GM21515 (cell line): ENCODE measurements at regions not wholly inside any gene's neighbourhood (a gene's known extent, or its start where the extent isn't known, plus 50 kb on each side); places are given as distances from the start of the nearest gene placed in this dataset.

ENCODE experiments used
- ATAC-seq: cut with Tn5 transposase; IDR thresholded peaks from one replicate; pipeline ENCODE4 v1.9.1; 2021; ENCODE audit not compliant: unreplicated experiment

DNA sequence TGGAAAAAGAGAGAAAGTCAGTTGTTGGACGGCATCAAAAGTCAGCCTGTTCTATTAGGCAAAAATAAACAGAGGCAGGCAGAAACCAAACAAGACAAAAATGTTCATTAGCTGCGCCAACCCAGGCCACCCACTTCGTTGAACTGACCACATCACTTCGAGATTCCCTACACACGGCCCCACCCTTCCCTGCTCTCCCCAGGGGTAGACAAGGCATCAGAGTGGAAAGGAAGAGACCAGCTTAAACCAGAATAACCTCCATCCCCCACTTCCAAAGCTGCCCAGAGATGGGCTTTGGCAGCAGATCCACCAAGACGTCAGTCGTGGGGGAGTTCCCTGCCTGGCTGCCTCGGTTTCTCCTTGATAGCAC, 204.6 kb upstream of the TSHZ3 start:
- ATAC-seq, result no peak

DNA sequence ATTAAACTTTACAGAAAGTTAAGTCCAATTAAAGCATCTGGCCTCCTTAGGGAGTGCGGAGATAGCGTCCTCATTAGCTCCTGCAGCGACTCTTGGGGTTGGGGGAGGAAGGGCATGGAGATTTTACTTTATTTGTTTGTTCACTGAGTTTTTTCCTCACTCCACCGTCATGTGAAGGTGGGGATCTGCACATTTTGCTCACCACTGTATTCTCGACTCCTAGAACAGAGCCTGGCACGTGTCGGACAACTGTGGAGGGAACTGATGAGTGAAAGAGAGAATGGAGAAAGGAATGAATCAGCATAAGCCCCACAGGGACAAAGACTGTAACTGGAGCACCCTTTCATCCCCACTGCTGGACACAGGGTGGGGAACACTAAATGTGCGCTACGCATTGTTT, 205.1 kb upstream of the TSHZ3 start:
- ATAC-seq, result no peak

DNA sequence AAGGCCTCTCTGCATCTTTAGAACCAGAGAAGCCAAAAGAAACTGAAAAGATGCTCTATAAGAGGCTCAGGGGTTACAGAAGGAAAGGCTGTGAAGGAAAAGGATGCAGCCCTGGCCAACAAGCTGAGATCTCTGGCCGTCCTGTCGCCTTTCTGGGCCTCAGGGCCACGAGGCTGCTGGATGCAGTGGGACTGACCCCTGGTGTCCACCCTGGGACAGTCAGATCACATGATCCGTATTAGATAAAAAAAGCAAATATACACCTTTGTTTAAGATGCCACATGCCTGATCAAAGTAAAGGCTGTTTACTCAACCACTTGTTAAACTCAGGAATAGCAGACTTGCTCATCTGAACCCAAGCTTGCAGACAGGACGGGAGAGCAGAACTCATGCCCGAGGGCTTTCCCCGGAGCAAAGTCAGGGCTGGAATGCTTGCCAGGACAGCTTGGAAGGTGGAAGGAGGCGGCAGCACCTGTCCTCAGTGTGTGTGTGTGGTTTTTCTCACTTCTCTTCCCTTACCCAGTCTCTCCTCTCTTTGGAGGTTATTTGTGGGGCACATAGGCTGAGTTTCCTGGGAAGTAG, 206.5 kb upstream of the TSHZ3 start:
- ATAC-seq, result no peak

DNA sequence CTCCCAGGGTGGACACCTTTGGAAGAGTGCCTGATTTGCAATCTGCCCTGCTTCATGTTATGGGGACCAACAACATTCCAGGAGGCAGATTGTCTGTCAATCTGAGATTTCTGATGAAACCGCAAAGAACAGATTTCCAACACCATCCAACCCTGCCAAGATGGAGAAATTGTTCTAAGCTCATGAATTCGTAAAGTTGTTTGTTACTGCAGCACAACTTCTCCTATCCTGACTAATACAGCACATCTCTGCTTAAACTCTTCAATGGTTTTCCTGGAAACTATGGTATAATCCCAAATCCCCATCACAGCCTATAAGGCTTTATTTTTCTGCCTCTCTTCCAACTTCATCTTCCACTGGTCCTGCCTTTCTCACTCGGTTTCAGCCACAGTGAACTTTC, 210.3 kb upstream of the TSHZ3 start:
- ATAC-seq, result no peak

DNA sequence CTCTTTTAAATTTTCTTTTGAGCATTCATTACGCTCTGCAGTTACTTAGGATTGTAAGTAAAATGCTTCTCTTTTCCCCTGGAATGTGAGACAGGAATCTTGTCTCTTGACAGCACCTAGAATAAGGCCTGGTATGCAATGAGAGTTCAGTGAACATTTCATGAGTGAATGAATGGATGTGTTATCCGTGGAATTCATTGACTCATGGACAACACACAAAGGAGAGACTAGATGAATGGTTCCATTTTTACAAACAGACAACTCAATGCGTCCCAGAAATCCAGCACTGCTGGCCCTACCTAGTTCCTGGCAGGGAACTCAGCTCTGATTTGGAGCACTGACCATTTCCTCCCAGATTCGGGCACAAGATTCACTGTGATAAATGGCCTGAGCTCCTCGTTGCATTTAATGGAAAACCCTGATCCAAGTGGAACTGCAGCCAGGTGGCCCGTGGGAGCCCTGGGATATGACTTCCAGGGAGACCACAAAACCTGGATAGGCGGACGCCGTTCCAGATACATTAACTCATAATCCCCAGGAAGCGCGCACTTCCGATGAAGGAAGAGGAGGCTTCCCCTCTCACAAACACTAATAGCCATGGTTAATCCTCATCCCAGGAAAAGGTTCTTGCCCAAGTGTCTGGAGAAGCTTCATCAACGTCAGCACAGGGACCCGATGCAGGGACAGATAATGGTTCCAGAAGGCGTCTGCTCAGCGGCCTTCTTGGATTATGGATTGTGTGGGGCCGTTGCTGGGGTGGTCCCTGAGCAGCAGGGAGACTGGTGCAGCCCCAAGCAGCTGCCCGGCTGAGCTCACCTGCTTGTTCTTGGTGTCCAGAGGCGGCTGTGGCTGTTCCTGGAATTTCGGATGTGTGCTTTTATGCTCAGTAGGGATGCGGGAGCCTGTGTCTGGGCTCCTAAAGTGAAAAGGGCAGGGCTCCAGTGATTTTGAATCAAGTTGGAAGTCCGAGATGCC, 211.1 kb upstream of the TSHZ3 start:
- ATAC-seq, result no peak

DNA sequence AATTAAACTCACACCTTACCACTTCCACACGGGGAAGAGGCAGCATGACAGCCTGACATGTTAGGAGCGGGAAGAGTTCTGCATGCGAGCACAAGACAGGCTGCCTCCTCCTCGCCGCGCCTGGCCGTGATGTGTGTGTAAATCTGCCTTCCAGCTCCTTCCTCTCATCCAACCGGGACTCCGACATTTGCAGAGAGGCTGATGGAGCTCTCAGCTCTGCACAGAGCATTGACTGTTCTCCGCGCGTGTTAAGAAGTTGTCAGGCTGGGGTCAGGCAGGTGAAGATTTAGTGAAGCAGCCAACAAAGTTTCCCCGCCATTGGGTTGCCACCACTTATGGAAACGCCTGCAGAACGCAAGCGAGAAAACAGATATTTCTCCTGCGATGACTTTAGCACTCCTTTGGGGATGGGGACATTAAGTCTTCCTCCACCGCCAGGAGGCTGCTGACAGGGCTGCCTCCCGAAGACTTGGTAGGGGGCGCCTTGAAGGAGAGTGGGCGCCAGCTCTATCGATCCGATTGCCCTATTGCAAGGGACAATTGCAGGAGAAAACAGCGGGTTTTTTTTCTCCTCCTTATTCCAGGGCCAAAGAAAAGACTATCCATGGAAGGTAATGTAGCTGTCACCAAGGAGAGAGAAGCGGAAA, 213.9 kb upstream of the TSHZ3 start:
- ATAC-seq, result no peak

DNA sequence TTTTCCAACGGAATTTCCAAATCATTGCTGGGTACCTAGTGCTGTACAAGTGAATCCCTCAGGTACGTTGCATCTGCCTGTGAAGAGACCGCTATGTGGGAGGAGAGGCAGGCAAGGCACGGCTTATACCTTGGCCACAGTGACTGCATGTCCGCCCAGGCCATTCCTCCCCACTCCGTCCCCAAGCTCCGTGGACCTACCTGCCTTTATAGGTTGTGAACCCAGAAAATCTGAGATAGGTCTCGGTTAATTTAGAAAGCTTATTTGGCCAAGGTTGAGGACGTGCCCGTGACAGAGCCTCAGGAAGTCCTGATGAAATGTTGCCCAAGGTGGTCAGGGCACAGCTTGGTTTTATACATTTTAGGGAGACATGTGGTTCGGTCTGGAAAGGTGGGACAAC, 218.5 kb upstream of the TSHZ3 start:
- ATAC-seq, result no peak

DNA sequence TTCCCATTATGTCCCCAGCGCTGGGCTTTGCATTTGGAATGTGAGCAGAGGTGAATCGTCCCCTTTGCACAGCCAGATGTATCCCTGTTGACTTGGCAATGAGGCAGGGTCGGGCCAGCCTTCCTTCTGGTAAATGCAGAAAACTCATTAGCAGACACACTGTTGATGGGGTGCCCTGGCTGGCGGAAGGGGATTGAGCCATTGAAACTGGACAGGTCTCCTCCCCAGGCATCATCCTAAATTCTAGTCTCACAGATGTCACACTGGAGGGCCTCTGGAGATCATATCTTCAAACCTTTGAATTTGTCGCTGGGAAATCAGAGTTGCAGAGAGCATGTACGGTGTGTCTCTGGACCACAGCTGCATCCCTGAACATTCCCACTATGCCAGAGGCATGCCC, 219.5 kb upstream of the TSHZ3 start:
- no peak for ATAC-seq

DNA sequence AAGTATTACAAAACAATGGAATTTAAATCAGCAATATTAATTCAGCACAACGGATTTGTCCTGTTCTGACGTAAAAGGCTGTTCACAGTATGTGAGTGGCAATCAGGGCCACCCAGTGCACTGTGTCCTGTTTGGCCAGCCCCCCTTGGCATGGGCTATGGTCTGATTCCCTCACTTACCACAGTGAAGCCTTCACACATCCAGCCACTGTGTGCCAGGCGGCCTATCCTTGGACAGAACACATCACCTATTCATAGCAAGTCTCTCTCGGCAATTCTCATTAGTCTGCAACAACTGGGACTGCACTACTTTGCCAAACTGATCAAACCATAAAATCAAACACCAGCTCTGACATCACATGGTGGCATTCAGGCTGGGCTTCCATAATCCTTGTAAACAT, 221.5 kb upstream of the TSHZ3 start:
- ATAC-seq, result no peak

DNA sequence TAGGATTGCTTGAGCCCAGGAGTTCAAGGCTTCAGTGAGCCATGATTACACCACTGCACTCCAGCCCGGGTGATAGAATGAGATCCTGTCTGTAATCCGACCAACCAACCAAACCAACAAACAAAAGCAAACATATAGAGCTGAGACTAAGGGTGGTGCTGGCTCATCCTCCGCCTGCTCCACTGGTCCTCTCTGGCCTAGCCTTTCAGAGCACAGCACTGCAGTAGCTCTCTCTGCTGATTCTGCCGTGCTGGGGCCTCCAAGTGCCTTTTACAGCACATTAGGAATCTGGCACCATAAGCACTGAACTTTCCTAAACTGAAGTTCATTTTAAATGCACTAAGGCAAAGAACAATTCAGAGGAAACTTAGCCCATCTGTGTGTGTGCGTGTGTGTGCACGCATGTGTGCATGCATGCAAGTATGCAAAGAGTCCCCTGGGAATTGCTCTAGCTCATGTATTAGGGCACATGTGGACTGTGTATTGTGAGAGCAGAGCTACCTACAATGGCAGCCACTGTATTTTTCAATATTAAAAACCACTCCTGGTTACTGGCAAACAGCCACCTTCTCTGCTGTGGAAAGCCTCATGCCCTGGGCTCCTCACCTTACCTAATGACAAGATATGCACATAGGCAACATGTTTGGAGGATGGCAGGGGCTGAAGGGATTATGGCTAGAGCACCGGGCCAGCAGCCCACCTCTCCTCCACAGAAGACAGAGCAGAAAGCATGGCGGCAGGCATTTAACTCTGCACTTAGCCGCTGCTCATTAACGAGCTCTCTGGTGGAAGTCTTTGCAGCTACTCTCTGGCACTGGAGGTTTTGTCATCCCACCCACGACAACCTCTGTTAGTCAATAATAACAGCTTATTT, 223.1 kb upstream of the TSHZ3 start:
- ATAC-seq, result no peak

DNA sequence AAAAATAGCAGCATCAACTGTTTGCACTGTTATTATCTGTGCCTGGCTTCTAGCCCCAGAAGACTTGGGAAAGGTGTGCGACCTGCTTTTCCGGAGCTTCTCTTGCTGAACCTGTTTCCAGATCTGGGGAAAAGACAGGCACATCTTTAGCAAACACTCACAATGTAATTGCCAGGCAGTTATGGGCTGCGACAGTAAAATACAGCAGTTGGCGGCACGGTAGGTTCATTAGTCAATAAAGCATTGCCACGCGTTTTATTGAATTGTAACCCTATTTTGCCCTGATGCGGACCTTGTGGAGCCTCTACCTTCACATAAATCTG, 223.7 kb upstream of the TSHZ3 start:
- no peak for ATAC-seq

DNA sequence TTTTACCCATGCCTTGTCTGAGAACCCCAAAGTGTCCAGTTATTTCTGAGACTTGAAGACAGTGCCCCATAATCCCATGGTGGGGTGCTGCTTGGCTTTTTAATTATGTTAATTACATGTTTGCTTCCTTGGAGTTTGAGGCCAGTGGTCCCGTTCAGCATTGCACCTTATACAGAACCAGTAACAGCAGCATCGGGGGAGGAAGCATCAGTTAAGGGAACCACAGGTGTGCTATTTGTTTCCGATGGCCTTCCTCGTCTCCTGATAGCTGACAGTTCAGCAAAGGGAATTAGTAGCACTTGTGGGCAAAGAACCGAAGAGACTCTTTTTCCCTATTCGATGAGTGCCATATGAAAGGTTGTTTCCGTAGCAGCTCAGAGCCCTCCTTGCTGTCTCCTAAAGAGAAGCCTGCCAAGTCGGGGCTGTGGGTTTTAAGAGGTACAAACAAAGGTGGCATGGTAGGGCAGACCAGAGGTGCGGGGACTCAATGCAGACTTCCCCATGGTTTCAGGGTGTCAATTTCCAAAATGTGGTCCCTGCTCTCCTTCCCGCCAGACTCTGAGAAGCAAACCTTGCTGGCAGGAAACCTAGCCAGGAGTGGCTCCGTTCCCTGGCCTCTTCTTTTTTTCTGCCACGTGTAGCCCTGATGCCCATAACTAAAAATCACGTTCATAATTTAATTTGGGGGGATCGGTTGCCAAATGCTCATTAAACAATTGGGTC, 225.2 kb upstream of the TSHZ3 start:
- ATAC-seq, result no peak

DNA sequence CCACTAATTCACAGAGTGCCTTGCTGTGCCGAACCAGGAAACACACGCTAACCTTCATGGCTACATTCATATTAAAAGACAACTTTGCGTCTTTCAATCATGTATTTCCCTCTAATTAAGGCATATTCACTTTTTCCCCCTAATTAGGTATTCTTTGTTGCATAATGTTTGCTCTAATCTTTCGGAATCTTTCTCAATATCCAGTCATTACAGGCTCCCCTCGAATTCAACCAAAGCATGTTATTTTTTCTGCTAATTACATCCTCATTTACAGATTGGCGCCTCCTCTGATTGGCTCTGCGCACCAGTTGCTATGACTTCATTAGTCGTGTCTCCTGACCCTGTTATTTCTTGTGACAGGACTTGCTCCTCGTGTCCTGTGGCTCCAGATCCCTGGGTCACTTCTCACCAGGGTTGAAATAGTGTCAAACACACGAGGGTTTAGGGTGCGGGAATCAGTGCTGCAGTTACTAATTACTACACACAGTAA, 226.7 kb upstream of the TSHZ3 start:
- ATAC-seq, result no peak

DNA sequence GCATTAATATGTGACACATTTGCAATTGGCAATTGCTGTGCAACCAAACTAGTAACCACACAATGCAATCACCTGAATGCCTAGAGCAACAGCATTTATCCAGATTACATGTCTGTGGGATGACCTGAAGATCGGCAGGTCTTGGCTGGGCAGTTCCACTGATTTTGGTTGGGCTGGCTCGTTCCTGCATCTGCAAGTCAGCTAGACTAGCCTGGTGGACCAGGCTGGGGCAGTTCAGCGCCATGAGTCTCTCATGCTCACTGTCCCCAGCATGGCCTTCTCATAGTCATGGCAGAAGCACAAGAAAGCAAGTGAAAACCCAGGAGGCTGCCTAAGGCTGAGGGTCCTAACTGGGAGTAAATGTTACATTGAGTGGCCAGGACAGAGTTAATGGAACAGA, 229.1 kb upstream of the TSHZ3 start:
- ATAC-seq, result no peak

DNA sequence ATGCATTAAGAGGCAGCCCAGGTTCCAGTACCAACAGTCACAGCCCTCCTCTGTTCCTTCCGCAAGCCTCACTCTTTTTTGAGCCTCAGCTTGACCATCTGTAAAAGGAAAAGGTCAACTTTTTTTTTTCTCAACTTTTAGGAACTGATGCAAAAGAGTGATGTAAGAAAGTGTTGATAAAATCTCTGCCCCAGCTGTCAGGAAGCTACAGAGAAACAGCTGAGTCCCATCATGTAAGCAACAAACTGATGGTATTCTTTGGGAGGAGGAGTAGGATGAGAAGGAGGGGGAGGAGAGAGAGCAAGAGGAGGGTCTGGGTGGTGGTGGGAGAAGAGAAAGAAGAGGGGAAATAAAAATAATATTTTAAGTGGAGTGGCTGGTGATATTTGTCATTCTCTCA, 233.9 kb upstream of the TSHZ3 start:
- no peak for ATAC-seq

DNA sequence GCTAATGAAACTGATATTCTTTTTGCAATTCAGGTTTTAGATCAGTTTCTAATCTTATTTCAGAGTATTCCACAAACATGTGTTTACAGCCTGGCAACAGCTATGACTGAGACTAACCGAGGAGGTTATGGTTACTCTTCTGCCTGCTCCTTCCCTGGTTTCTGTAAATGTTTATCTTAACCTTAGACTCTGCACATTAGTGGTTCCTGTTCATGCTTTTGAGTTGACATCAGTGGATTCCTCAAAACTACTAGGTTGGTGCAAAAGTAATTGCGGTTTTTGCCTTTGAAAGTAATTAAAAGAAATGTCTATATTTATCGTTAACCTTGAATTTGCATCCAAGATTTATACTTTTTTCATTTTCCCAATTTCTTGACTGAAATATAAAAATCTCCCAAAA, 237.0 kb upstream of the TSHZ3 start:
- ATAC-seq, result no peak

DNA sequence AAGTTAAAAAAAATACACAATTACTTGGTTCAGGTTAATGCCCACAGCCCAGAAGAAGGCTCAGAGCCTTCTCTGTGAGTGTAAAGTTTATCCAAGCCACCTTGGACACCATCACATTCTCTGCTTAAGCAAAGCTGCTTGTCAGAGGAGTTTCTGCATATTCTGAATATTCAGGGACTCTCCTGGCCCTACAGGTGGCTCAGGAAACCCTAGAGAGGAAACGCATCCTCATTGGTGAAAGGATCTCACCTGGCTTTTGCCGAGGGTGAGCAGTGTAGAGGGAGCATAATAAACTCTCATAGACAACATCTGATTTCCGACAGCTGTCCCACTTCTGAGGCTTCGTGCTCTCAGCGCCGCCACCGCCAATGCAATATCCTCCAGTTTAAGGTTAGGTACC, 239.9 kb upstream of the TSHZ3 start:
- ATAC-seq, result no peak

DNA sequence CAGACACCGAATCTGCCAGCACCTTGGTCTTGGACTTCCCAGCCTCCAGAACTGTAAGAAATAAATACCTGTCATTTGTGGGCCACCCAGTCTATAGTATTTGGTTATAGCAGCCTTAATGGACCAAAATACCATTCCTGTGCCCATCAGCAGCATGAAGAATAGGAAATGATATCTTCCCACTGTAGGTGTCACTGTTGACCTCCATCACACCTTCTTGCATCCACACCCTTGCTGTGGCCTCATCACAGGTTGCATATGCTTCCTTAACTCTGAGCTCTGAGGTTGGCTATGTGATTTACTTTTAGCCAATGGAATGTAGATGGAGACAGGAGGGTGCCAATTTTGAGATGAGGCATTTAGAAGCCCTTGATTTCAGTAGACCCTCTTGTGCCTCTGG, 242.0 kb upstream of the TSHZ3 start:
- ATAC-seq, result no peak

DNA sequence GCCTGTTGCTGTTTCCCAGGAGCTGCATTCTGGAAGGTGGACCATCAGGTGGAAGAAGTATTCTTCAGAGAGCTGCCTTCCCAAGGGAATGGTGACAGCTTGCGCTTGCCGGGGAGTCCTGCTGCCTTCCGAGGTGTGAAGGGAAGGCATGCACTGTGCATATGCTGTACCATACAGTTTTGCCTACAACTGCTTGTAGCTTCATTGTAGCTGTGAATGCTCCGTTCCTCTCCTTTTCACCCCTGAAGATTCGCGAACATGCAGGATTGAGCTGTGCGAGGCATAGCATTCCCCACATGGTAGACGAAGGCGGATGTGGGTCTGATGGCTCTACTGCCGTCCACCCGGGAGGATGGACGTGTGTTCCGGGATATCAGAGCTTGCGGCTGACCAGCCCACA, 243.2 kb upstream of the TSHZ3 start:
- ATAC-seq, result no peak

DNA sequence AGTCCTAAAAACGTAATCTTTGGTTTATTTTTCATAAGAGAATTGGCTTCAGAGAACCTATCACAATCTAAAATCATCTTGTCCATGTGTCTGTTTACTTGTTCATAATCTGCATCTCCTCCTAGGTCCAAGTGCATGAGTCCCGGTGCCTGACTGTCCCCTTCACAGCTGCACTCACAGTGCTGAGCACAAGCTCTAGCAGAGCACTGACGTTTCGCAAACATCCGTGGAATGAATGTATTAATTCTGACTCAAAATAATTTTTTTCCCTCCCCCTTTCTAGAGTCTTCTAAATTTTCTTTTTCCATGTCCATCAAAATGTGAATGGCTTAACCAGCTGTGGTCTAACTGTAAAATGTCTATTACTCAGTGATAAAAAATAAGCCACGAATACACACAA, 245.5 kb upstream of the TSHZ3 start:
- ATAC-seq, result no peak

DNA sequence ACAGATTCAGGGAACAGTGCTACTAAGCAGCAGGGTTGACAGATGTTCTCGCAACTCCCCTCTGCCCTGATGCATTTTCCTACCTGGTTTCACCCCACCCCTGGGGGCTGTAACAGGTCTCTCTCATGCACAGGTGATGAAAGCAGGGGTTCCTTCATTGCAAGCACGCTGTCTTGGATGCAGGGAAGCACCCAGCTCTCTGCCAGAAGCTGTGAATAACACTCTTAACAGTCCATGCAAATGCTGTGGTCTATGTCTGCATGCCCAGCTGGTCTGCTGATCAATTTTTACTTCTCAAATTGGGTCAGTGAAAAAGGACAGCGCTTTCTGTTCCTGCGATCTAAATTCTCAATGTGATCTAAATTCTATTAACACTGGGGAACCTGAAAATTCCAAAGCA, 246.3 kb upstream of the TSHZ3 start:
- ATAC-seq, result no peak
